GM12878 (cell line): ENCODE measurements at regions not wholly inside any gene's neighbourhood (a gene's known extent, or its start where the extent isn't known, plus 50 kb on each side); places are given as distances from the start of the nearest gene placed in this dataset.

Experiments
- ATAC-seq: fragments of 200-7000 bp; cut with Tn5 transposase; 3 replicates; pipeline ENCODE4 v1.9.1; 2020; ENCODE audit warnings: mild to moderate bottlenecking, moderate library complexity
- BruUV-seq: library from RNA; stranded (reverse); fragments of 400-500 nt; replicated peaks from 2 replicates; lab custom pipeline; 2021; lab: Mats Ljungman, UMichigan
- CTCF ChIA-PET: fragments of 300-600 bp; sonication (Branson Sonifier 250); formaldehyde crosslinking; extraction: SDS; loops from one replicate; lab custom pipeline; 2021; ENCODE audit warnings: inconsistent platforms; lab: Yijun Ruan, JAX
- POLR2A ChIA-PET: fragments of 350-600 bp; formaldehyde crosslinking; extraction: SDS; loops from one replicate; lab custom pipeline; 2021; ENCODE audit warnings: inconsistent platforms; lab: Charles Lee
- RAD21 ChIA-PET: fragments of 300-600 bp; sonication (Branson Sonifier 250); formaldehyde crosslinking; loops from one replicate; lab custom pipeline; 2023; ENCODE audit warnings: antibody characterized with exemption; ENCODE audit not compliant: unreplicated experiment; lab: Charles Lee
- SMC1A ChIA-PET: fragments of 300-600 bp; sonication (Branson Sonifier 250); formaldehyde crosslinking; loops from one replicate; lab custom pipeline; 2023; ENCODE audit not compliant: unreplicated experiment, uncharacterized antibody; lab: Charles Lee
- DNase-seq: peaks from one replicate; pipeline ENCODE4 v3.0.0-alpha.2; 2011; ENCODE audit warnings: low read depth, low spot score
- FAIRE-seq: peaks from 3 replicates; lab custom pipeline; 2011; peaks lifted over from hg19 to GRCh38; lab: Jason Lieb, UNC
- H2AFZ ChIP-seq: 2 replicates; pipeline ENCODE4 v1.6.0; 2011; ENCODE audit warnings: low read depth, low read length, control low read depth; ENCODE audit not compliant: control insufficient read depth
- H3K27ac ChIP-seq: 2 replicates; pipeline ENCODE4 v1.5.1; 2011; ENCODE audit warnings: control low read depth; ENCODE audit not compliant: control insufficient read depth, insufficient read depth
- H3K27me3 ChIP-seq, 2 experiments: replicated peaks in 1 of 2; 2 replicates each; pipeline versions ENCODE4 v1.6.0 to v1.6.1; 2011; ENCODE audit warnings: low read length in 1 of 2; ENCODE audit not compliant: control insufficient read depth in 2 of 2, insufficient read depth in 2 of 2
- H3K36me3 ChIP-seq, 2 experiments: 2 replicates each; pipeline ENCODE4 v1.5.1; 2011; ENCODE audit warnings: low read length in 1 of 2; ENCODE audit not compliant: control insufficient read depth in 2 of 2, insufficient read depth in 2 of 2
- H3K4me1 ChIP-seq: 2 replicates; pipeline ENCODE4 v1.6.1; 2011; ENCODE audit warnings: mild to moderate bottlenecking, low read length, moderate library complexity, mixed read lengths; ENCODE audit not compliant: control insufficient read depth, insufficient read depth
- H3K4me2 ChIP-seq: 2 replicates; pipeline ENCODE4 v1.6.0; 2011; ENCODE audit warnings: control low read depth; ENCODE audit not compliant: control insufficient read depth, insufficient read depth
- H3K4me3 ChIP-seq: fragments of 200-600 bp; sonication (generic); 2 replicates; pipeline ENCODE4 v1.5.1; 2016
- H3K79me2 ChIP-seq: 2 replicates; pipeline ENCODE4 v1.6.0; 2011; ENCODE audit warnings: low read length; ENCODE audit not compliant: control insufficient read depth, insufficient read depth
- H3K9ac ChIP-seq: 2 replicates; pipeline ENCODE4 v1.8.0; 2011; ENCODE audit warnings: low read length, control low read depth, mixed read lengths; ENCODE audit not compliant: control insufficient read depth, insufficient read depth
- H3K9me3 ChIP-seq: replicated peaks from 3 replicates; pipeline ENCODE4 v1.5.1; 2011; ENCODE audit warnings: mild to moderate bottlenecking, low read length; ENCODE audit not compliant: control insufficient read depth, insufficient read depth
- H4K20me1 ChIP-seq: 2 replicates; pipeline ENCODE4 v1.6.0; 2011; ENCODE audit not compliant: control insufficient read depth, insufficient read depth
- CREB1 ChIP-seq: IDR thresholded peaks from 2 replicates; pipeline ENCODE4 v1.6.1; 2012; ENCODE audit warnings: low read depth, mild to moderate bottlenecking, inconsistent platforms
- ETV6 ChIP-seq, 2 experiments: fragments of 450-650 bp in 1 of 2; IDR thresholded peaks in 1 of 2; conservative IDR thresholded peaks in 1 of 2; 2 replicates each; pipeline ENCODE4 v1.6.1; 2014; ENCODE audit warnings: antibody characterized with exemption in 1 of 2, borderline replicate concordance in 1 of 2, low read depth in 1 of 2, mild to moderate bottlenecking in 1 of 2, moderate library complexity in 1 of 2
- EZH2 ChIP-seq: IDR thresholded peaks from 2 replicates; pipeline ENCODE4 v1.6.1; 2012; ENCODE audit warnings: low read depth, mild to moderate bottlenecking, control low read depth, inconsistent platforms, low read length, borderline replicate concordance; ENCODE audit not compliant: control insufficient read depth
- FOXK2 ChIP-seq: fragments of 450-650 bp; IDR thresholded peaks from 2 replicates; pipeline ENCODE4 v1.6.1; 2017; ENCODE audit warnings: mild to moderate bottlenecking, moderate library complexity
- HDGF ChIP-seq: fragments of 450-650 bp; IDR thresholded peaks from 2 replicates; pipeline ENCODE4 v1.6.1; 2016; ENCODE audit warnings: antibody characterized with exemption
- KAT2A ChIP-seq: conservative IDR thresholded peaks from 2 replicates; pipeline ENCODE4 v1.6.1; 2011; ENCODE audit warnings: low read depth, low read length; ENCODE audit not compliant: control insufficient read depth
- LARP7 ChIP-seq: fragments of 450-650 bp; IDR thresholded peaks from 2 replicates; pipeline ENCODE4 v1.6.1; 2017; ENCODE audit warnings: mild to moderate bottlenecking
- MYC ChIP-seq: IDR thresholded peaks from 2 replicates; pipeline ENCODE4 v1.6.1; 2011; ENCODE audit warnings: mild to moderate bottlenecking, low read length, moderate library complexity, inconsistent platforms; ENCODE audit not compliant: insufficient read depth, insufficient replicate concordance, insufficient read length, severe bottlenecking
- NFYA ChIP-seq: IDR thresholded peaks from 2 replicates; pipeline ENCODE4 v1.6.1; 2011; ENCODE audit warnings: low read depth, mild to moderate bottlenecking, low read length, improper control_type of control experiment, borderline replicate concordance
- NR2C2 ChIP-seq: IDR thresholded peaks from 2 replicates; pipeline ENCODE4 v1.6.1; 2011; ENCODE audit warnings: borderline replicate concordance, low read depth; ENCODE audit not compliant: control insufficient read depth, insufficient read length
- NRF1 ChIP-seq: conservative IDR thresholded peaks from 2 replicates; pipeline ENCODE4 v1.6.1; 2011; ENCODE audit warnings: mild to moderate bottlenecking, low read depth, low read length, improper control_type of control experiment
- PAX5 ChIP-seq: IDR thresholded peaks from 2 replicates; pipeline ENCODE4 v1.6.1; 2011; ENCODE audit warnings: low read depth, low read length, borderline replicate concordance
- PBX3 ChIP-seq: IDR thresholded peaks from 2 replicates; pipeline ENCODE4 v1.6.1; 2011; ENCODE audit warnings: mild to moderate bottlenecking, low read depth, low read length, moderate library complexity; ENCODE audit not compliant: insufficient replicate concordance
- RAD51 ChIP-seq: fragments of 450-650 bp; IDR thresholded peaks from 2 replicates; pipeline ENCODE4 v1.6.1; 2016; ENCODE audit warnings: moderate library complexity, mild to moderate bottlenecking, inconsistent platforms
- RCOR1 ChIP-seq: conservative IDR thresholded peaks from 2 replicates; pipeline ENCODE4 v1.6.1; 2012; ENCODE audit warnings: low read depth, low read length, improper control_type of control experiment
- SP1 ChIP-seq: IDR thresholded peaks from one replicate; pipeline ENCODE4 v1.6.1; 2011; ENCODE audit warnings: low read depth, low read length
- TARDBP ChIP-seq: IDR thresholded peaks from 2 replicates; pipeline ENCODE4 v1.6.1; 2016; ENCODE audit warnings: borderline replicate concordance
- TBL1XR1 ChIP-seq: IDR thresholded peaks from 2 replicates; pipeline ENCODE4 v1.6.1; 2012; ENCODE audit warnings: low read depth, low read length, improper control_type of control experiment
- ZNF274 ChIP-seq: IDR thresholded peaks from one replicate; pipeline ENCODE4 v1.8.0; 2011; ENCODE audit not compliant: insufficient read length, insufficient read depth
- WGBS: methylation state at CpG from one replicate; pipeline ENCODE4 v1.1.6; 2016; ENCODE audit warnings: low lambda C conversion rate; ENCODE audit not compliant: insufficient replicate concordance, insufficient coverage; ENCODE audit errors: missing lambda C conversion rate; 5-methylcytosine and 5-hydroxymethylcytosine counted together
- in situ Hi-C: fragments of 300-500 bp; cut with MboI; formaldehyde crosslinking; loops from 9 replicates; pipeline ENCODE4 v1.14.3; 2018; ENCODE audit warnings: mixed read lengths
- intact Hi-C: fragments of 100-400 bp; cut with micrococcal nuclease; formaldehyde crosslinking; loops from one replicate; pipeline ENCODE4 v1.14.2; 2022; ENCODE audit not compliant: unreplicated experiment

DNA sequence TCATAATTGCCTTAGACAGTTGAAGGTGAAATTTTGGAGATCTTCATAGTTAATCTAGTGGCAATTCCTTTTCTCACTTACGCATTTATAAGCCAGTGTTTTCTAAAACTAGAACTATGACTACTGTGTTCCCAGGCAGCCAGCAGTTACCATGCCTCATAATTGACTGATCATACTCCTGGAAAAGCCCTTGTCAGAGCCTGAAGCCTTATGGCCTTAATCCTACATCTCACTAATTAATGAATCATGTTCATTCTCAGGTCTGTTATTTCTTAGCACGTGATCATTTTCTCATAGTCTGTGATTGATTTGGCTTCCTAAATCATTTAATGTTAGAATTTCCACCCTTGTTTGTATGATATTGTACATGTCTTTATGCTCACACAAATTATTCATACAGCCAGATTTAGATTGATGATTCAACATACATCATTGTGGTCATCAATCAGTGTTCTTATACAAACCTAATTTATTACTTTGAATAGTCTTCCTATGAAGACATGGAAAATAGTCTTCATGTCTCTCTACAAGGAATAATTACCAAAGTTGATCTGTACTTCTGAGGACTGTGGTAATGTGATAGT lies 132.6 kb upstream of the ASCC3 start:
- no peak overlapping the region for H3K4me2 ChIP-seq
- H3K9me3 ChIP-seq: no peaks in the 10 kb centered on the region
- in situ Hi-C loops: no loop called here
- no peak for TF ChIP-seq ZNF274
- TF ChIP-seq KAT2A: no peak
- no peak for TF ChIP-seq FOXK2
- no peaks in the 10 kb centered on the region for H4K20me1 ChIP-seq
- RAD21 ChIA-PET: no interaction called here
- H3K27me3 ChIP-seq: no peaks in the 10 kb centered on the region
- CTCF ChIA-PET: no interaction called here
- no peak overlapping the region for H3K9ac ChIP-seq
- DNase-seq (no peak), FAIRE-seq (no peak), ATAC-seq (no peak)
- POLR2A ChIA-PET: no interaction called here
- SMC1A ChIA-PET: no interaction called here
- no peak overlapping the region for H3K27ac ChIP-seq
- H3K4me1 ChIP-seq: no peaks in the 10 kb centered on the region
- no TSS peak for BruUV-seq
- H2AFZ ChIP-seq: no peak overlapping the region
- H3K4me3 ChIP-seq: no peak overlapping the region
- H3K36me3 ChIP-seq: no peaks in the 10 kb centered on the region
- no peaks in the 10 kb centered on the region for H3K79me2 ChIP-seq
- intact Hi-C loops: no loop called here
- WGBS: 70% methylated on average over 2 of the region's 2 CpGs

DNA sequence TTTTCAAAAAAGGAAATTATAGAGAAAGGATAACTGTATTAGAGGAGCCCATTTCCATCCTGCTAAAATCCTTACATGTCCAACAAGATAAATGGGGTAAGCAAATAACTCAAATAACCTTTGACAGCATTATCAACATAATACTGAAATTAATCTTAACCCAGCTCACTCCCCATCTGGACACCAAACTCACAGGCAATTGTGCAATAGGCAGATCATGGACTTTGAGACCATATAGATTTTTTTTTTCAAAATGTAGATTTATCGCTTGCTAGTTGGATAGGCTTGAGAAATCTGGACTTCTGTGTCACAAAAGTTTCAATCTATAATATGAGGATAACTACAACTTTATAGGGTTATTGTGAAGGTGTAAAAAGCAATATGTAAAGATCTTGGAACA lies 134.4 kb upstream of the ASCC3 start:
- SMC1A ChIA-PET: no interaction called here
- no peak overlapping the region for H3K4me2 ChIP-seq
- FAIRE-seq (no peak), ATAC-seq (no peak), DNase-seq (no peak)
- intact Hi-C loops: no loop called here
- no peaks in the 10 kb centered on the region for H3K36me3 ChIP-seq
- no peaks in the 10 kb centered on the region for H3K79me2 ChIP-seq
- H3K4me1 ChIP-seq: no peaks in the 10 kb centered on the region
- 95% methylated on average over 1 of the region's 1 CpG for WGBS
- RAD21 ChIA-PET: no interaction called here
- H2AFZ ChIP-seq: no peak overlapping the region
- in situ Hi-C loops: no loop called here
- H3K9ac ChIP-seq: no peak overlapping the region
- CTCF ChIA-PET: interaction anchor here (0.6 kb wide), 1 partner anchor 1793 kb away, joined by 3 read pairs; no protein-coding TSS in a partner anchor
- POLR2A ChIA-PET: no interaction called here
- no peak overlapping the region for H3K27ac ChIP-seq
- H4K20me1 ChIP-seq: no peaks in the 10 kb centered on the region
- no peaks in the 10 kb centered on the region for H3K27me3 ChIP-seq
- no TSS peak for BruUV-seq
- H3K4me3 ChIP-seq: no peak overlapping the region
- no peaks in the 10 kb centered on the region for H3K9me3 ChIP-seq
- TF ChIP-seq TARDBP (no peak), NR2C2 (no peak), SP1 (no peak), TBL1XR1 (no peak), EZH2 (no peak), PAX5 (no peak), PBX3 (no peak), NFYA (no peak), RAD51 (no peak), ETV6 (conservative IDR thresholded peaks at IDR 0.05 in 1 of 2, IDR thresholded peaks at IDR 0.05 in 1 of 2; ENCODE audit: borderline replicate concordance in 1 of 2, low read depth in 1 of 2) (no peak), CREB1 (no peak), HDGF (no peak), MYC (no peak), NRF1 (no peak), LARP7 (no peak), RCOR1 (no peak)
